Stomach (tissue), 4 donors: ENCODE measurements at regions not wholly inside any gene's neighbourhood (a gene's known extent, or its start where the extent isn't known, plus 50 kb on each side); places are given as distances from the start of the nearest gene placed in this dataset.

ENCODE experiments used
- POLR2AphosphoS5 ChIP-seq, 3 donors: sonication (generic); formaldehyde crosslinking; IDR thresholded peaks; one replicate each; pipeline ENCODE4 v1.6.1; 2016; ENCODE audit warnings: antibody characterized with exemption in 3 of 3
- TF ChIP-seq, protein P1 (sequence below), 7 experiments: fragments of 450-650 bp in 4 of 7; fragments of 200-600 bp in 3 of 7; sonication (generic) in 3 of 7; IDR thresholded peaks; one replicate each; pipeline ENCODE4 v1.5.1; 2016 to 2019; ENCODE audit warnings: antibody characterized with exemption in 7 of 7, control low read depth in 2 of 7, mild to moderate bottlenecking in 1 of 7

DNA sequence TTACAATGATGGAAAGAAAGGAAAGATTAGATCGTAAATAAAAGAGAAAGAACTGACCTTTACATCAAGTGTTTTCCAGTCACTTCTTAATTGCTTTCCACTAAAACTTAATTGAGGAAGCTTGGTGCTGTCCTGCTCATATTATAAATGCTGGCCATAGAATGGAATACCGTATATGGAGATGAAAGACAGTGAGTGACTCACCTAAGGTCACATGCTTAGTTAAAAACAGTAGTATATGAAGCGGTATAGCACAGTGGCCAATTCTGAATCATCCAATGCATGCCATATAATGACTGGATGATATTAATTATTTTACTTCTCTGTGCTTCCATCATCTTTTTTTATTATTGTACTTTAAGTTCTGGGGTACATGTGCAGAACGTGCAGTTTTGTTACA lies 482.4 kb upstream of the SGCD start:
- no peak for TF ChIP-seq POLR2AphosphoS5 (IDR thresholded peaks at IDR 0.05)
- TF ChIP-seq, protein P1, sequence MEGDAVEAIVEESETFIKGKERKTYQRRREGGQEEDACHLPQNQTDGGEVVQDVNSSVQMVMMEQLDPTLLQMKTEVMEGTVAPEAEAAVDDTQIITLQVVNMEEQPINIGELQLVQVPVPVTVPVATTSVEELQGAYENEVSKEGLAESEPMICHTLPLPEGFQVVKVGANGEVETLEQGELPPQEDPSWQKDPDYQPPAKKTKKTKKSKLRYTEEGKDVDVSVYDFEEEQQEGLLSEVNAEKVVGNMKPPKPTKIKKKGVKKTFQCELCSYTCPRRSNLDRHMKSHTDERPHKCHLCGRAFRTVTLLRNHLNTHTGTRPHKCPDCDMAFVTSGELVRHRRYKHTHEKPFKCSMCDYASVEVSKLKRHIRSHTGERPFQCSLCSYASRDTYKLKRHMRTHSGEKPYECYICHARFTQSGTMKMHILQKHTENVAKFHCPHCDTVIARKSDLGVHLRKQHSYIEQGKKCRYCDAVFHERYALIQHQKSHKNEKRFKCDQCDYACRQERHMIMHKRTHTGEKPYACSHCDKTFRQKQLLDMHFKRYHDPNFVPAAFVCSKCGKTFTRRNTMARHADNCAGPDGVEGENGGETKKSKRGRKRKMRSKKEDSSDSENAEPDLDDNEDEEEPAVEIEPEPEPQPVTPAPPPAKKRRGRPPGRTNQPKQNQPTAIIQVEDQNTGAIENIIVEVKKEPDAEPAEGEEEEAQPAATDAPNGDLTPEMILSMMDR (IDR thresholded peaks at IDR 0.05), result no peak
